GM21619 (cell line): ENCODE measurements at regions not wholly inside any gene's neighbourhood (a gene's known extent, or its start where the extent isn't known, plus 50 kb on each side); places are given as distances from the start of the nearest gene placed in this dataset.
"Not testable (repeated sequence)": the region's sequence is repeated elsewhere in the genome, so short reads cannot be mapped to it uniquely, and the experiment has no call there.

ENCODE experiments used
- ATAC-seq: cut with Tn5 transposase; IDR thresholded peaks from one replicate; pipeline ENCODE4 v1.9.1; 2021; ENCODE audit not compliant: unreplicated experiment

DNA sequence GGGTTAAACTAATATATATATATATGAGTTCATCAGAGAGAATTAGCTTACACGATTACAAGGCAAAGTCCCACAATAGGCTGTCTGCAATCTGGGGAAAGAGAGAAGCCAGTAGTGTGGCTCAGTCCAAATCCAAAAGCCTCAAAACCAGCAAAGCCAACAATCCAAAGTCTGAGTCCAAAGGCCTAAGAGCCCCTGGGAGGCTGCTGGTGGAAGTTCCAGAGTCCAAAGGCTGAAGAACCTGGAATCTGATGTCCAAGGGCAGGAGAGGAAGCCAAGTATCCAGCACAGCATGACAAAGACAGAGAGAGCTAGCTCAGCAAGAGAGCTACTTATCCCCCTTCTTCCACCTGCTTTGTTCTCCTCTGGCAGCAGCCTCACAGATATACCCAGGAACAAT, 274.7 kb upstream of the ID4 start:
- ATAC-seq, result no peak

GRCh38 chr6:19569563-19569962, 267.6 kb upstream of the ID4 start:
- ATAC-seq, result no peak

DNA sequence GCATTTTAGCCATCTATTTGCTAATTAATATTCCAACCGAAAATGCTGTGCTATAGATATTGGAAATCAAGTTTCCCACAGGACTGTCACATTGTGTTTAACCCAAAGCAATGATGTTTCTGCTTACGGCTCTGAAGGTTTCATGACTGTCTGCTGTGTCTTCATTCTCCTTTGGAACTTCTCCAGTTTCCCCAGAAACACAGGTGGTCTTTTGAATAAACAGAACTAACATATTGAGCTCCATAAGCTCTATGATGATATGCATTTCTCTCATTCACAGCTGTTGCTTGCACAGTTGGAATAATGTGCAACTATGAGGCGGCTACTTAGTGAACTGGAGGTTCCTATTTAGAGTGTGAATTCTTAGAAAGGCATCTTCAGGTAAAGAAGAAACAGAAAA, 266.0 kb upstream of the ID4 start:
- no peak for ATAC-seq

- ATAC-seq, result no peak
Measured at GRCh38 chr6:19578481-19578880, 258.7 kb upstream of the ID4 start.

- not testable (repeated sequence) for ATAC-seq
Measured at GRCh38 chr6:19584207-19584606, 253.0 kb upstream of the ID4 start.

- ATAC-seq, result no peak
Measured at GRCh38 chr6:19587238-19587942, 249.8 kb upstream of the ID4 start.

GRCh38 chr6:19590501-19591131, 246.6 kb upstream of the ID4 start:
- ATAC-seq, result no peak

- ATAC-seq, result no peak
Measured at GRCh38 chr6:19597809-19598320, 239.3 kb upstream of the ID4 start.

DNA sequence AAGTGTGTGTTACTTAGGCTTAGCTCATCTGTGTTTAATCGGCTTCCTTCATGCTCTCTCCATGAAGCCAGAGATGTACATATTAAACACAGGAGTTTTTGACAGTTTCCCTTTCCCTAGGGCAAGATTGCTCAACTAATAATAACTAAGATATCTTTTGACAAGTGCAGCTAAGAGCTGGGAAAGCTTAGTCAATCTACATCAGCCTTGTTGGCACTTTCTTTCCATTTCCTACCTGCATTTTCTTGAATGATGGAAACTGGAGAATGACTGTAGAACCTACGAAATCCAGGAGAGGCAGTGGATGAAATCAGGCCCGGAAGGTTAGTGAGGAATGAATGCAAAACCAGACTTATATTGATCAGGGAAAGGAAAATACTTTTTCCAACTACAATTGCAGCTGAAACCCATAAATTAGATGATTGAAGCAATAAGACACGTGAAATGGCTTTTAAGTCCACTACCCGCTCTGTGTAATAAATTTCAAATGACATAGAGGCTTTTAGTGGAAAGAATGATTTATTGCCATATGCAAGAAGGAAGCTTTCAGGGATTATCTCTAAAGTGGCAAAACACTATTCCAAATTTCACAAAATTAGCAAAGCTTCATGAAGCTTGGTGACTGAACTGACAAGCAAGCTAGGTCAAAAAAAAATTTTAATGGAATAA, 237.2 kb upstream of the ID4 start:
- no peak for ATAC-seq

- no peak for ATAC-seq
Measured at GRCh38 chr6:19602434-19603013, 234.6 kb upstream of the ID4 start.

DNA sequence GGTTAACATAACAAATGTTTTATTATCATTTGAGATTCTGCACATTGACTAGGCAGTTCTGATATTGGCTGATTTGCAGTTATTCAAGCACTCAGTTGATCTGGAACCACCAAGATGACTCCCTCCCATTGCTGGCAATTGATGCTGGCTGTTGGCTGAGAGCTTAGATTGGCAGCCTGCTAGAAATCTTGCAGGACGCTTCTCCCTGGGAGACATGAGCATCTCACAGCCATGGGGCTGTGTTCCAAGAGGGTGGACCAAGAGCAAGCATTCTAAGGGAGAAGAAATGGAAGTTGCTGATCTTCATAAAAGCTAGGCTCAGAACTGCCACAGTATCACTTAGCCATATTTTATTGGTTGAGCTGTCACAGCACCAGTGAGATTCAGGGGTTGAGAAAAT, 233.4 kb upstream of the ID4 start:
- ATAC-seq, result no peak

GRCh38 chr6:19605624-19606023, 231.5 kb upstream of the ID4 start:
- no peak for ATAC-seq

DNA sequence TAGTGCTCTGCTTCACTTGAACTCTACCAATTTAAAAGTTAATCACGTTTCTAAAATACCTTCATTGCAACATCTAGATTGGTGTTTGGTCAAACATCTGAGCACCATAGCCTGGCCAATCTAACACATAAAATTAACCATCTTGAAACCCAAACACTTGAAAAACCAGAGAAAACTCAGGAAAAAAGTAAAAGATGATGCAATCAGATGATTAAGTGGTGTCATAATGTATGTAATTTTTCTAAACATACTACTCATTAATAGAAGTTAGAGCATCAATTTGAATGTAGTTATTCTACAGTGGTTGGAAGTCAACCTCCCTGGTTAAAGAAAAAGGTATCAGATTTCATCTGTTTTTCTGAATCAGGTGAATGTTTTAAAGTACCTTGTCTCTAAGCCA, 228.6 kb upstream of the ID4 start:
- no peak for ATAC-seq

- ATAC-seq, result no peak
Measured at GRCh38 chr6:19609972-19610641, 227.1 kb upstream of the ID4 start.

GRCh38 chr6:19612672-19613466, 224.3 kb upstream of the ID4 start:
- ATAC-seq, result not testable (repeated sequence)

- no peak for ATAC-seq
Measured at GRCh38 chr6:19613678-19614077, 223.5 kb upstream of the ID4 start.

GRCh38 chr6:19616022-19616421, 221.1 kb upstream of the ID4 start:
- no peak for ATAC-seq

DNA sequence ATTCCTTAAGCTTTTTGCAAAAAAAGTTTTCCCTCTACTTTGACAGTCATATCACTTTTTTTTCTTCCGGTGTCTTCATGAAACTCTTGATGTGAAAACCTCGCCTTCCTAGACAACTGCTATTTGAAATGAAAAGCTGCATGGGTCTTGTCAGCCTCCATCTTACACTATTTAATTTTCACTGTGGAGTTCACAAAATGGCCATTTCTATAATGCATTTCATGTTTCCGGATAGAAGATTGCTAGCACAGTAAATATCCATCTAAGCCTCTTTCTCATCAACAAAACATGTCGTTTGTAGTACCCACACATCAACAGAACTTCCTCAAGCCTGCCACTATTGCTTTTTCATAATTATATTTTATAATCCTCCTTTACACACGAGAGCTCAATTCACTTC, 204.9 kb upstream of the ID4 start:
- ATAC-seq, result no peak

GRCh38 chr6:19632786-19633185, 204.4 kb upstream of the ID4 start:
- no peak for ATAC-seq

- no peak for ATAC-seq
Measured at GRCh38 chr6:19635728-19636127, 201.4 kb upstream of the ID4 start.
